PC-9 (cell line): ENCODE measurements at regions not wholly inside any gene's neighbourhood (a gene's known extent, or its start where the extent isn't known, plus 50 kb on each side); places are given as distances from the start of the nearest gene placed in this dataset.

Experiments
- CTCF ChIP-seq: fragments of 200-600 bp; sonication (generic); conservative IDR thresholded peaks from 2 replicates; pipeline ENCODE4 v1.6.1; 2017; ENCODE audit warnings: mixed run types, antibody characterized with exemption, mild to moderate bottlenecking, moderate library complexity
- EZH2 ChIP-seq: fragments of 200-600 bp; sonication (generic); IDR thresholded peaks from 2 replicates; pipeline ENCODE4 v1.8.0; 2017; ENCODE audit warnings: antibody characterized with exemption, low read depth

- TF ChIP-seq CTCF, result no peak
- no peak for TF ChIP-seq EZH2
Observed at GRCh38 chr10:30558411-30558810, 71.1 kb downstream of the LYZL2 start.
